ENCODE measurements at regions not wholly inside any gene's neighbourhood (a gene's known extent, or its start where the extent isn't known, plus 50 kb on each side); places are given as distances from the start of the nearest gene placed in this dataset.

GRCh38 chr2:81551040-81551634 lies 1246.6 kb upstream of the LRRTM1 start:
- no peak for DNase-seq

- no peak for DNase-seq
Measured at GRCh38 chr2:81550277-81550676, 1245.7 kb upstream of the LRRTM1 start.

GRCh38 chr2:81549646-81550045 lies 1245.1 kb upstream of the LRRTM1 start:
- DNase-seq = no peak

DNA sequence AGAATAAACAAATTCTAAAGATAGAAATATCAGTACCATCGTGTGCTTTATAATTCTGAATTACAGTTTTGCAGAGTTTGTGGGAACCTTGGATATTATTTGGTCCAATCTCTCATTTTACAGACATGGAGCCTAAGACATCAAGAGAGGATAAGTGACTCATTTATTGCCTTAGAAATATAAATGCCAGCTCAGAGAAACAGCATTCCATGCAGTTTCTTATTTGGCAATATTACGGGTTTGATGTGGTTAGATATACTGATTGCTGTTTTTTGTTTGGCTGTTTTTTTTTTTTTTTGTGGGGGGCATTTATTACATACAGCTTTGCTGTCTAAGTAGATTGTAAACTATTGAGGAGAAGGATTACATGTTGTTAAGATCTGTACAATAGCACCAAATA lies 1241.1 kb upstream of the LRRTM1 start:
- no peak for DNase-seq

GRCh38 chr2:81542119-81542518 lies 1237.6 kb upstream of the LRRTM1 start:
- DNase-seq = no peak

DNA sequence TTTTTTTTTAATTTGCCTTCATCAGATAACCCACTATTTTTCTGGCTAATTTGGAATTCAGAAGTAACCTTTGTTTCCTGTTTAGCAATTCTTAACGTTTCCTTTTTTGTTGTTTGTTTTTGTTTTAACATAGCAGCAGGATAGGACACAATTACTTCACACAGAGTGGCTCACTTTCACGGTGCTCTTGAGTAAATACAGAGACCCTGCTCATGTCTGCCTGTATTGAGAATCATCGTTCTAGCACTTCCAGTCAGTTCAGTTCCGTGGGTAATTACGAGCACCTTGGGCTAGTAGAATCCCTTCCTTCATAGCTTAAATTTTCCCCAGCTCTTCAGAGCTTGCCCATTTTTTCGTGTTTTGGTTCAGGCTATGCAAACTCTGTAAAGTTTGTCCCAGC lies 1225.4 kb upstream of the LRRTM1 start:
- DNase-seq = no peak

- DNase-seq = no peak
Measured at GRCh38 chr2:81528852-81529480, 1224.4 kb upstream of the LRRTM1 start.

- DNase-seq = no peak
Measured at GRCh38 chr2:81523344-81523743, 1218.8 kb upstream of the LRRTM1 start.

DNA sequence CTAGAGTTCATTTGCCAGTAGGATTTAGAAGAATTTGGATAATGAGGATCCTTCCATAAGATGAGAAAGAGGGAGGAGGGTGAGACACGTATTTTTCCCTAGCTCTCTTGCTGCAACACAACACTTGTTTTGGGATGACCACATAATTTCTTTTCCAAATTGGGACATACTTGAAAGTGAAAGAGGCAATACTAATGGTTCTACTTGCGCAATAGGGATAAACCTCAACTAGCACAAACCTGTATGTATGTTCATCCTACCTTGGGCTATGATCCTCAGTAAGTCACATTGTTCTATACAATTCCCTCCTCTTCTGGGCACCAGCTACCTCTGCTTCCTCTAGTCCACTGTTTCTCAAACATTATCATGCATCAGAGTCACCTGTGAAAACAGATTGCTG lies 1208.8 kb upstream of the LRRTM1 start:
- no peak for DNase-seq

DNA sequence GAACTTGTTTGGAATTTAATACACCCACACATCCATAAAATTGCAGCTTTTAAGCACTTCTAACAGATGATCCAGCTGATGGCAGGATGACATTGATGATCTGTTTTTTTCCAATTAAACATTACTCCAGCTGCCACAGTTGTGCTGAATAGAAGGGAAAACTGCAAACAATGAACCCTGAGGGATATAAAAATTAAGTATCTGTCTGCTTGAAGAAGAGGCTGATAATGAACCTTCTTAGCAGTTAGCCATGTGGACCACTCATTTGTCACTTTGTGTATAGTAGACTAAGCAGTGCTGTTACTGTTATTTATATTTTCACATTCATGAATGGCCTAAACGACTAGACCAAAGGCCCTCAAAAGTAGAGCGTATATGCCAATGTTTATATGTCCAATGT lies 1201.0 kb upstream of the LRRTM1 start:
- DNase-seq = no peak

GRCh38 chr2:81495556-81495955 lies 1191.0 kb upstream of the LRRTM1 start:
- no peak for DNase-seq

DNA sequence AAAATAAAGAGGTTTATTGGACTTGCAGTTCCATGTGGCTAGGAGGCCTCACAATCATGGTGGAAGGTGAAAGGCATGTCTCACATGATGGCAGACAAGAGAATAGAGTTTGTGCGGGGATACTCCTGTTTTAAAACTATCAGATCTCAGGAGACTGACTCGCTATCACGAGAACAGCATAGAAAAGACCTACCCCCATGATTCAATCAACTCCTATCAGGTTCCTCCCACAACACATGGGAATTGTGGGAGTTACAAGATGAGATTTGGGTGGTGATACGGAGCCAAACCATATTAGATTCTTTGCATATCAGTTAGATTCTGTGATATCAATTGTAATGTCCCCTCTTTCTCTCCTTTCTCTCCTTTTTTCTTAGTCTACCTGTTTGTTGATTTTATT lies 1178.7 kb upstream of the LRRTM1 start:
- no peak for DNase-seq

GRCh38 chr2:81481994-81482368 lies 1177.4 kb upstream of the LRRTM1 start:
- DNase-seq = no peak

GRCh38 chr2:81481242-81481993 lies 1176.9 kb upstream of the LRRTM1 start:
- no peak for DNase-seq

DNA sequence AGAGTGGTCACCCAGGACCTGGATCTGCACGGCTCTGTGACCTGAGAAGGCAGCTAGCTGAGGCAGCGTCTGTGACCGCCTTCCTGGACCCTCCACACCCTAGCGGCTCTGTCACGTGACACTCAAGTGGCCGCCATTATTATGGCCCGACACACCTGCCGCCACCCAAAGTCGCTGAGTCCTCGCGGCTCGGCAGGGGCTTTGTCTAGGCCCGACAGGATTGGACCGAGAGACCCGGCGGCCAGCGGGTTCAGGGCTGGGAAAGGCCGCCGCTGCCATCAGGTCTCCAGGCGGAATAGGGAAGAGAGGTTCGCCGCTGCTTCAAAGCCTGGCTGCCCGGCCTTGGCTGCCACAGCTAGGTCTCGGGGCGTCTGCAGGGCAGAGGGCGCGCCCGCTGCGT lies 1162.5 kb upstream of the LRRTM1 start:
- no peak for DNase-seq

DNA sequence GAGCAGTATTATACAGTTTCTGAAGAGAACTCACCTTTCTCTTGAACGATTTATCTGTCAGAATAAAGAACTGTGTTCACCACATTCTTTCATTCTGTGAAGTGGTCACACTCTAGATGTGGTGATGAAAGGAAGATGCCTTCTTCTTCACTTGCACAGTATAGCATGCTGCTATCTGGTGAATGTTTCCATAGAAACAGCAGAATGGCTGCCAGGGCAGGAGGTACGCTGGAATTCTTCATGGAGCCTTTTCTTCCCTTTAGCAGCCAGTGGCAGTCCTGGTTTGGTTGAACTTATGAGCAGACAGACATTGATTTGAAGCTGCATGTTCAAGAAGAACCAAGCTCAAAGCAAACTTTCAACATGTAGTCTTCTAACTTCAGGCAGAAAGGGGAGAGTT lies 1157.9 kb upstream of the LRRTM1 start:
- DNase-seq = no peak

DNA sequence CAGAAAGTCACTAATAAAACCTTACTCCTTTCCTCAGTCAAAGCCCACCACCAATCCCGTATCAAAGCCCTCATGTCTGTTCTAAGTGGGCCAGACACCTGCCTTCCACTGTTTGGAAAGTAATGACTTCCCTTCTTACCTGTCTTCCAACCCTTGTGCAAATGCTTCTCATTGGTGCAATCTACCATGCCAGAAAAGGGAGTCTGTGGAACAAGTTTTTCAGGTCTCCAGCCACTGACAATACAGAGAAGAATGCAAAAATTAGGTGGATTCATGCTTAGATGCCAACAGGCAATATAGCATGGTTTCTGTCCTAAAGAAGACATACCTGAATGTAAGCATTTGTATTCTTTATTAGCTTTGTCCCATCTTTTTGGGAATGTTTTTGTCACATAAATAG lies 1140.6 kb upstream of the LRRTM1 start:
- no peak for DNase-seq

- DNase-seq = no peak
Measured at GRCh38 chr2:81437456-81438000, 1133.0 kb upstream of the LRRTM1 start.

GRCh38 chr2:81436256-81436655 lies 1131.7 kb upstream of the LRRTM1 start:
- no peak for DNase-seq

- DNase-seq = no peak
Measured at GRCh38 chr2:81412681-81413080, 1108.1 kb upstream of the LRRTM1 start.

GRCh38 chr2:81403508-81403907 lies 1099.0 kb upstream of the LRRTM1 start:
- no peak for DNase-seq

- DNase-seq = no peak
Measured at GRCh38 chr2:81396417-81397019, 1092.0 kb upstream of the LRRTM1 start.

DNA sequence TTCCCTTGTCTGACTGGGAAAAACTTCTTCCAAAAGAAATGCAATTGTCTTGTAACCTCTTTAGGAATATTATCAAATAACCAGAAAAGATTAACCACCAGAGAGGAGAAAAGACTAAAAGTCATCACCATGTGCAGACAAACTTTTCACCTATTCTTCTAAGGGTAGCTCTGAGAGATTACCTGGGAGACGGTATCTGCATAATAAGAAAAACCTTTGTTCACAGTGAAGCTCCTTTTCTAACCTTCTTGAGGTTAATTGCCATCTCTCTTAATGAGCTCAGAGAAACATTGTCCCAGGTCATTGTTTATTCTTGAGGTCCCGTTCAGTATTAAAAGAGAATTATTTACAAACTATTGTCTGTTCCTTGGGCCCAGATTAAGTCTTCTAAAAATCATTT lies 1091.2 kb upstream of the LRRTM1 start:
- DNase-seq = no peak

- DNase-seq = no peak
Measured at GRCh38 chr2:81389203-81389602, 1084.7 kb upstream of the LRRTM1 start.
